Activated T-helper 1 cell treated with anti-CD3 and anti-CD28 coated beads, Interleukin-12 subunit alpha, Interleukin-12 subunit beta, Interleukin-2, Interleukin-4 antibody, amounts not matched to agents 30 ng/mL and 10 ng/mL and 1 ng/mL, durations not matched to agents 14 hours and 24 hours and 36 hours (primary cell): ENCODE measurements at regions not wholly inside any gene's neighbourhood (a gene's known extent, or its start where the extent isn't known, plus 50 kb on each side); places are given as distances from the start of the nearest gene placed in this dataset.
"Not testable (repeated sequence)": the region's sequence is repeated elsewhere in the genome, so short reads cannot be mapped to it uniquely, and the experiment has no call there.

Source experiments
- DNase-seq: peaks from one replicate; pipeline ENCODE4 v3.0.0; 2021; ENCODE audit warnings: low spot score
- H3K27ac Mint-ChIP-seq: one replicate; pipeline ENCODE4 v1.8.0; 2021; ENCODE audit warnings: mild to moderate bottlenecking, mixed read lengths
- H3K27me3 Mint-ChIP-seq: one replicate; pipeline ENCODE4 v1.8.0; 2022; ENCODE audit warnings: mild to moderate bottlenecking, moderate library complexity, mixed read lengths; ENCODE audit not compliant: insufficient read depth
- H3K36me3 Mint-ChIP-seq: one replicate; pipeline ENCODE4 v1.8.0; 2021; ENCODE audit warnings: low read depth, mixed read lengths
- H3K4me1 Mint-ChIP-seq: one replicate; pipeline ENCODE4 v1.8.0; 2021; ENCODE audit warnings: low read depth, mixed read lengths
- H3K4me3 Mint-ChIP-seq: one replicate; pipeline ENCODE4 v1.8.0; 2021; ENCODE audit warnings: mild to moderate bottlenecking, moderate library complexity, mixed read lengths
- H3K9me3 Mint-ChIP-seq: one replicate; pipeline ENCODE4 v1.8.0; 2021; ENCODE audit warnings: mixed read lengths
- intact Hi-C: fragments of 100-400 bp; cut with micrococcal nuclease; formaldehyde crosslinking; loops from one replicate; pipeline ENCODE4 v1.15.1; 2024

GRCh38 chr5:87735923-87736322 is 323.2 kb upstream of the CCNH start:
- no peaks in the 10 kb centered on the region for H3K36me3 Mint-ChIP-seq
- no peak for DNase-seq
- H3K27me3 Mint-ChIP-seq, result no peaks in the 10 kb centered on the region
- intact Hi-C loops, result no loop called here
- no peak overlapping the region for H3K27ac Mint-ChIP-seq
- H3K9me3 Mint-ChIP-seq, result no peaks in the 10 kb centered on the region
- no peaks in the 10 kb centered on the region for H3K4me1 Mint-ChIP-seq
- H3K4me3 Mint-ChIP-seq, result no peak overlapping the region

GRCh38 chr5:87733897-87734296 is 321.2 kb upstream of the CCNH start:
- intact Hi-C loops, result no loop called here
- DNase-seq, result no peak
- H3K36me3 Mint-ChIP-seq, result no peaks in the 10 kb centered on the region
- no peaks in the 10 kb centered on the region for H3K9me3 Mint-ChIP-seq
- H3K27ac Mint-ChIP-seq, result no peak overlapping the region
- no peaks in the 10 kb centered on the region for H3K4me1 Mint-ChIP-seq
- H3K27me3 Mint-ChIP-seq, result no peaks in the 10 kb centered on the region
- no peak overlapping the region for H3K4me3 Mint-ChIP-seq

- intact Hi-C loops, result no loop called here
- H3K27me3 Mint-ChIP-seq, result no peaks in the 10 kb centered on the region
- H3K4me1 Mint-ChIP-seq, result no peaks in the 10 kb centered on the region
- H3K36me3 Mint-ChIP-seq, result no peaks in the 10 kb centered on the region
- DNase-seq, result no peak
- no peak overlapping the region for H3K27ac Mint-ChIP-seq
- no peaks in the 10 kb centered on the region for H3K9me3 Mint-ChIP-seq
- no peak overlapping the region for H3K4me3 Mint-ChIP-seq
Observed at GRCh38 chr5:87732875-87733768, 320.4 kb upstream of the CCNH start.

- H3K27ac Mint-ChIP-seq, result no peak overlapping the region
- H3K27me3 Mint-ChIP-seq, result no peaks in the 10 kb centered on the region
- no peak overlapping the region for H3K4me3 Mint-ChIP-seq
- H3K4me1 Mint-ChIP-seq, result no peaks in the 10 kb centered on the region
- intact Hi-C loops, result no loop called here
- no peak for DNase-seq
- no peaks in the 10 kb centered on the region for H3K36me3 Mint-ChIP-seq
- H3K9me3 Mint-ChIP-seq, result no peaks in the 10 kb centered on the region
Observed at GRCh38 chr5:87729781-87730180, 317.1 kb upstream of the CCNH start.

GRCh38 chr5:87722286-87722685 is 309.6 kb upstream of the CCNH start:
- H3K36me3 Mint-ChIP-seq, result no peaks in the 10 kb centered on the region
- no peak overlapping the region for H3K4me3 Mint-ChIP-seq
- no peaks in the 10 kb centered on the region for H3K4me1 Mint-ChIP-seq
- no peak overlapping the region for H3K27ac Mint-ChIP-seq
- no peaks in the 10 kb centered on the region for H3K27me3 Mint-ChIP-seq
- intact Hi-C loops, result no loop called here
- no peak for DNase-seq
- no peaks in the 10 kb centered on the region for H3K9me3 Mint-ChIP-seq

- H3K9me3 Mint-ChIP-seq, H3K27me3 Mint-ChIP-seq, DNase-seq, intact Hi-C loops, H3K4me1 Mint-ChIP-seq, H3K36me3 Mint-ChIP-seq, H3K4me3 Mint-ChIP-seq, H3K27ac Mint-ChIP-seq: not testable (repeated sequence)
Observed at GRCh38 chr5:87718224-87718925, 305.6 kb upstream of the CCNH start.

GRCh38 chr5:87717761-87718160 is 305.0 kb upstream of the CCNH start:
- DNase-seq, result no peak
- Mint-ChIP-seq H3K27me3 (no peaks in the 10 kb centered on the region), H3K9me3 (no peaks in the 10 kb centered on the region), H3K36me3 (no peaks in the 10 kb centered on the region), H3K4me3 (no peak overlapping the region), H3K27ac (no peak overlapping the region), H3K4me1 (no peaks in the 10 kb centered on the region)
- intact Hi-C loops, result no loop called here

GRCh38 chr5:87705876-87706275 is 293.1 kb upstream of the CCNH start:
- Mint-ChIP-seq H3K4me3 (no peak overlapping the region), H3K9me3 (no peaks in the 10 kb centered on the region), H3K27me3 (no peaks in the 10 kb centered on the region), H3K4me1 (no peaks in the 10 kb centered on the region), H3K36me3 (no peaks in the 10 kb centered on the region), H3K27ac (no peak overlapping the region)
- DNase-seq, result no peak
- intact Hi-C loops, result no loop called here

GRCh38 chr5:87686975-87687374 is 274.2 kb upstream of the CCNH start:
- peaks cover 7% of the 10 kb centered on the region for H3K9me3 Mint-ChIP-seq
- H3K36me3 Mint-ChIP-seq, result no peaks in the 10 kb centered on the region
- H3K4me1 Mint-ChIP-seq, result no peaks in the 10 kb centered on the region
- no peak overlapping the region for H3K27ac Mint-ChIP-seq
- H3K27me3 Mint-ChIP-seq, result no peaks in the 10 kb centered on the region
- H3K4me3 Mint-ChIP-seq, result no peak overlapping the region
- intact Hi-C loops, result no loop called here
- no peak for DNase-seq

- intact Hi-C loops, result no loop called here
- Mint-ChIP-seq H3K27me3 (no peaks in the 10 kb centered on the region), H3K4me3 (no peak overlapping the region), H3K9me3 (peaks cover 4% of the 10 kb centered on the region), H3K4me1 (no peaks in the 10 kb centered on the region), H3K36me3 (no peaks in the 10 kb centered on the region), H3K27ac (no peak overlapping the region)
- DNase-seq, result no peak
Observed at GRCh38 chr5:87686018-87686417, 273.3 kb upstream of the CCNH start.

- intact Hi-C loops, result no loop called here
- H3K4me3 Mint-ChIP-seq, result no peak overlapping the region
- no peak for DNase-seq
- H3K27me3 Mint-ChIP-seq, result no peaks in the 10 kb centered on the region
- no peaks in the 10 kb centered on the region for H3K9me3 Mint-ChIP-seq
- H3K36me3 Mint-ChIP-seq, result no peaks in the 10 kb centered on the region
- no peak overlapping the region for H3K27ac Mint-ChIP-seq
- no peaks in the 10 kb centered on the region for H3K4me1 Mint-ChIP-seq
Observed at GRCh38 chr5:87674235-87674634, 261.5 kb upstream of the CCNH start.

GRCh38 chr5:87671146-87671545 is 258.4 kb upstream of the CCNH start:
- Mint-ChIP-seq H3K4me1 (no peaks in the 10 kb centered on the region), H3K9me3 (no peaks in the 10 kb centered on the region), H3K36me3 (no peaks in the 10 kb centered on the region), H3K27ac (no peak overlapping the region), H3K4me3 (no peak overlapping the region), H3K27me3 (no peaks in the 10 kb centered on the region)
- intact Hi-C loops, result no loop called here
- no peak for DNase-seq

GRCh38 chr5:87665166-87665565 is 252.4 kb upstream of the CCNH start:
- Mint-ChIP-seq H3K36me3 (no peaks in the 10 kb centered on the region), H3K4me1 (no peaks in the 10 kb centered on the region), H3K27me3 (no peaks in the 10 kb centered on the region), H3K9me3 (no peaks in the 10 kb centered on the region), H3K4me3 (no peak overlapping the region), H3K27ac (no peak overlapping the region)
- intact Hi-C loops, result no loop called here
- DNase-seq, result no peak
